GM21515 (cell line): ENCODE measurements at regions not wholly inside any gene's neighbourhood (a gene's known extent, or its start where the extent isn't known, plus 50 kb on each side); places are given as distances from the start of the nearest gene placed in this dataset.
"Not testable (repeated sequence)": the region's sequence is repeated elsewhere in the genome, so short reads cannot be mapped to it uniquely, and the experiment has no call there.

Source experiments
- ATAC-seq: cut with Tn5 transposase; IDR thresholded peaks from one replicate; pipeline ENCODE4 v1.9.1; 2021; ENCODE audit not compliant: unreplicated experiment

- ATAC-seq, result no peak
Measured at GRCh38 chr20:47440857-47441773, 60.6 kb upstream of the NCOA3 start.

DNA sequence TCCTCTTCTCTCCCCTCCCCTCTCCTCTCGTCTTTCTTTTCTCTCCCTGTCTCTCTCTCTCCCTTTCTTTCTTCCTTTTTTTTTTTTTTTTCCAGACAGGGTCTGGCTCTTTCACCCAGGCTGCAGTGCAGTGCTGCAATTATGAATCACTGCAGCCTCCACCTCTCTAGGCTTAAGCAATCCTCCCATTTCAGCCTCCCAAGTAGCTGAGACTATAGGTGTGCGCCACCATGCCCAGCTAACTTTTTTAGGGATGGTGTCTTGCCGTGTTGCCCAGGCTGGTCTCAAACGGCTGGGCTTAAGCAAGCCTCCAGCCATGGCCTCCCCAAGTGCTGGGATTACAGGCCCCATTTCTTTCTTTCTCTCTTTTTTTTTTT is 59.9 kb upstream of the NCOA3 start:
- ATAC-seq, result no peak

DNA sequence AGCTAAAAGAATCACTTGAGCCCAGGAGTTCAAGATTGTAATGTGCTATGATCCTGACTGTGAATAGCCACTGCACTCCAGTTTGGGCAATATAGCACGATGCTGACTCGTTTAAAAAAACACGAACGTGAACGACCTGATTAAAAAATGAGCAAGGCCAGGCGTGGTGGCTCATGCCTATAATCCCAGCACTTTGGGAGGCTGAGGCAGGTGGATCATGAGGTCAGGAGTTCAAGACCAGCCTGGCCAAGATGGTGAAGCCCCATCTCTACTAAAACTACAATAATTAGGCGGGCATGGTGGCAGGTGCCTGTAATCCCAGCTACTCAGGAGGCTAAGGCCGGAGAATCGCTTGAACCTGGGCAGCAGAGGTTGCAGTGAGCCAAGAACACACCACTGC is 58.6 kb upstream of the NCOA3 start:
- ATAC-seq, result not testable (repeated sequence)

DNA sequence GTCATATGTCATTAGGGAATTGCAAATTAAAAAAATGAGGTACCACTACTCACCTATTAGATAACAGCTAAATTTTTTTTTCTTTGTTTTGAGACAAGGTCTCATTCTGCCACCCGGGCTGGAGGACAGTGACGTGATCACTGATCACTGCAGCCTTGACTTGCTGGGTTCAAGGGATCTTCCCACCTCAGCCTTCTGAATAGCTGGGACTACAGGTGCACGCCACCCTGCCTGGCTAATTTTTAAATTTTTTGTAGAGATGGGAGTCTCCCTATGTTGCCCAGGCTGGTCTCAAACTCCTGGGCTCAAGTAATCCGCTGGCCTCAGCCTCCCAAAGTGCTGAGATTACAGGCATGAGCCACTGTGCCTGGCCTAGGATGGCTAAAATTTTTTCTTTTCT is 57.1 kb upstream of the NCOA3 start:
- no peak for ATAC-seq

DNA sequence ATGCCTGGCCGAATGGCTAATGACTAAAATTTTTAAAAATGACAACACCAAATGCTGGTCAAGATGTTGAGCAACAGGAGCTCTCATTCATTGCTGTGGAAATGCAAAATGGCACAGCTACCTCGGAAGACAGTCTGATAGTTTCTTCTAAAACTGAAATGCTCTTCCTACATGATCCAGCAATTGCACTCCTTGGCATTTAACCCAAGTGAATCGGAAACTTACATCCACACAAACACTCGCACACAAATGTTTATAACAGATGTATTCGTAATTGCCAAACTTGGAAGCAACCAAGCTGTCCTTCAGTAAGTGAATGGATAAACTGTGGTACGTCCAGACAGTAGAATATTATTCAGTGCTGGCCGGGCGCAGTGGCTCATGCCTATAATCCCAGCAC is 56.4 kb upstream of the NCOA3 start:
- no peak for ATAC-seq

DNA sequence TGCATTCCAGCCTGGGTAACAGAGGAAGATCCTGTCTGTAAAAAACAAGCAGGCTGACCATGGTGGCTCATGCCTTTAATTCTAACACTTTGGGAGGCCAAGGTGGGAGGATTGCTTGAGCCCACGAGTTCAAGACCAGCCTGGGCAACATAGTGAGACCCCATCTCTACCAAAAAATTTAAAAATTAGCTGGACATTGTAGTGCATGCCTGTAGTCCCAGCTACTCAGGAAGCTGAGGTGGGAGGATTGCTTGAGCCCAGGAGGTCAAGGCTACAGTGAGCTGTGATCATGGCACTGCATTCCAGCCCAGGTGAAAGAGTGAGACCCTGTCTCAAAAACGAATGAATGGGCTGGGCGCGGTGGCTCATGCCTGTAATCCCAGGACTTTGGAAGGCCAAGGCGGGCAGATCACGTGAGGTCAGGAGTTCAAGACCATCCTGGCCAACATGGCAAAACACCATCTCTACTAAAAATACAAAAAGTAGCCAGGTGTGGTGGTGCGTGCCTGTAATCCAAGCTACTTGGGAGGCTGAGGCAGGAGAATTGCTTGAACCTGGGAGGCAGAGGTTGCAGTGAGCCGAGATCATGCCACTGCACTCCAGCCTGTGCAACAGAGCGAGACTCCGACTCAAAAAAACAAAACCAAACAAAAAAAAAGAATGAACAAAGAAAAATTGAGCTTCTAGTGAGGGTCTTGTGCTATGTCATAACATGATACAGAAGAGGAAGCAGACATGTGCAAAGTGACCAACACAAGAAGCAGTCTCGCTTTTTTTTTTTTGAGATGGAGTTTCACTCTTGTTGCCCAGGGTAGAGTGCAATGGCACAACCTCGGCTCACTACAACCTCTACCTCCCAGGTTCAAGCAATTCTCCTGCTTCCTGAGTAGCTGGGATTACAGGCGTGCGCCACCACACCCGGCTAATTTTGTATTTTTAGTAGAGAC is 54.1 kb upstream of the NCOA3 start:
- ATAC-seq, result not testable (repeated sequence)

GRCh38 chr20:47448429-47448828 is 53.3 kb upstream of the NCOA3 start:
- ATAC-seq, result no peak

- ATAC-seq, result no peak
Measured at GRCh38 chr20:47451602-47451904, 50.1 kb upstream of the NCOA3 start.
